ENCODE measurements at regions not wholly inside any gene's neighbourhood (a gene's known extent, or its start where the extent isn't known, plus 50 kb on each side); places are given as distances from the start of the nearest gene placed in this dataset.

DNA sequence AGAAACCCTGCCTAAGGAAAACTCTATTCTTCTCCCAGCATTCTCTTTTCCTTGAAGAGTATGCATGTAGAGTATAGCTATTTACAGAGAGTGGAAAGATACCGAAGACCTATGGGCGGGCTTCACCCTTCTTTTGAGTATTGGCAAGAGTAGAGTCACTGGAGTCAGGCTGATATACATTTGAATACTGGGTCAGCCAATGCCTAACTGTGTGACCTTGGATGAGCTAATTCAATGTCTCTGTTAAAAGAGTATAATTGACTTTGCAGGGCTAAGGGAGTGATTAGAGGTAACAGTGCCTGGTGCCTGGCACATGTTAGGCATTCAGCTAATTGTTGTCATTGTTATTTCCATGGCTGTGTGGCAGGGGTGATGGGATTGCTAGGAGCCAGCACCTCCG lies 75.6 kb downstream of the TUSC7 start (continued):
- TF ChIP-seq, protein P1, sequence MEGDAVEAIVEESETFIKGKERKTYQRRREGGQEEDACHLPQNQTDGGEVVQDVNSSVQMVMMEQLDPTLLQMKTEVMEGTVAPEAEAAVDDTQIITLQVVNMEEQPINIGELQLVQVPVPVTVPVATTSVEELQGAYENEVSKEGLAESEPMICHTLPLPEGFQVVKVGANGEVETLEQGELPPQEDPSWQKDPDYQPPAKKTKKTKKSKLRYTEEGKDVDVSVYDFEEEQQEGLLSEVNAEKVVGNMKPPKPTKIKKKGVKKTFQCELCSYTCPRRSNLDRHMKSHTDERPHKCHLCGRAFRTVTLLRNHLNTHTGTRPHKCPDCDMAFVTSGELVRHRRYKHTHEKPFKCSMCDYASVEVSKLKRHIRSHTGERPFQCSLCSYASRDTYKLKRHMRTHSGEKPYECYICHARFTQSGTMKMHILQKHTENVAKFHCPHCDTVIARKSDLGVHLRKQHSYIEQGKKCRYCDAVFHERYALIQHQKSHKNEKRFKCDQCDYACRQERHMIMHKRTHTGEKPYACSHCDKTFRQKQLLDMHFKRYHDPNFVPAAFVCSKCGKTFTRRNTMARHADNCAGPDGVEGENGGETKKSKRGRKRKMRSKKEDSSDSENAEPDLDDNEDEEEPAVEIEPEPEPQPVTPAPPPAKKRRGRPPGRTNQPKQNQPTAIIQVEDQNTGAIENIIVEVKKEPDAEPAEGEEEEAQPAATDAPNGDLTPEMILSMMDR (conservative IDR thresholded peaks at IDR 0.05; ENCODE audit: low read depth in 2 of 2) = no peak
- TF ChIP-seq EZH2phosphoT487 (IDR thresholded peaks at IDR 0.05; ENCODE audit: unreplicated experiment) = no peak
- TF ChIP-seq, protein P2, sequence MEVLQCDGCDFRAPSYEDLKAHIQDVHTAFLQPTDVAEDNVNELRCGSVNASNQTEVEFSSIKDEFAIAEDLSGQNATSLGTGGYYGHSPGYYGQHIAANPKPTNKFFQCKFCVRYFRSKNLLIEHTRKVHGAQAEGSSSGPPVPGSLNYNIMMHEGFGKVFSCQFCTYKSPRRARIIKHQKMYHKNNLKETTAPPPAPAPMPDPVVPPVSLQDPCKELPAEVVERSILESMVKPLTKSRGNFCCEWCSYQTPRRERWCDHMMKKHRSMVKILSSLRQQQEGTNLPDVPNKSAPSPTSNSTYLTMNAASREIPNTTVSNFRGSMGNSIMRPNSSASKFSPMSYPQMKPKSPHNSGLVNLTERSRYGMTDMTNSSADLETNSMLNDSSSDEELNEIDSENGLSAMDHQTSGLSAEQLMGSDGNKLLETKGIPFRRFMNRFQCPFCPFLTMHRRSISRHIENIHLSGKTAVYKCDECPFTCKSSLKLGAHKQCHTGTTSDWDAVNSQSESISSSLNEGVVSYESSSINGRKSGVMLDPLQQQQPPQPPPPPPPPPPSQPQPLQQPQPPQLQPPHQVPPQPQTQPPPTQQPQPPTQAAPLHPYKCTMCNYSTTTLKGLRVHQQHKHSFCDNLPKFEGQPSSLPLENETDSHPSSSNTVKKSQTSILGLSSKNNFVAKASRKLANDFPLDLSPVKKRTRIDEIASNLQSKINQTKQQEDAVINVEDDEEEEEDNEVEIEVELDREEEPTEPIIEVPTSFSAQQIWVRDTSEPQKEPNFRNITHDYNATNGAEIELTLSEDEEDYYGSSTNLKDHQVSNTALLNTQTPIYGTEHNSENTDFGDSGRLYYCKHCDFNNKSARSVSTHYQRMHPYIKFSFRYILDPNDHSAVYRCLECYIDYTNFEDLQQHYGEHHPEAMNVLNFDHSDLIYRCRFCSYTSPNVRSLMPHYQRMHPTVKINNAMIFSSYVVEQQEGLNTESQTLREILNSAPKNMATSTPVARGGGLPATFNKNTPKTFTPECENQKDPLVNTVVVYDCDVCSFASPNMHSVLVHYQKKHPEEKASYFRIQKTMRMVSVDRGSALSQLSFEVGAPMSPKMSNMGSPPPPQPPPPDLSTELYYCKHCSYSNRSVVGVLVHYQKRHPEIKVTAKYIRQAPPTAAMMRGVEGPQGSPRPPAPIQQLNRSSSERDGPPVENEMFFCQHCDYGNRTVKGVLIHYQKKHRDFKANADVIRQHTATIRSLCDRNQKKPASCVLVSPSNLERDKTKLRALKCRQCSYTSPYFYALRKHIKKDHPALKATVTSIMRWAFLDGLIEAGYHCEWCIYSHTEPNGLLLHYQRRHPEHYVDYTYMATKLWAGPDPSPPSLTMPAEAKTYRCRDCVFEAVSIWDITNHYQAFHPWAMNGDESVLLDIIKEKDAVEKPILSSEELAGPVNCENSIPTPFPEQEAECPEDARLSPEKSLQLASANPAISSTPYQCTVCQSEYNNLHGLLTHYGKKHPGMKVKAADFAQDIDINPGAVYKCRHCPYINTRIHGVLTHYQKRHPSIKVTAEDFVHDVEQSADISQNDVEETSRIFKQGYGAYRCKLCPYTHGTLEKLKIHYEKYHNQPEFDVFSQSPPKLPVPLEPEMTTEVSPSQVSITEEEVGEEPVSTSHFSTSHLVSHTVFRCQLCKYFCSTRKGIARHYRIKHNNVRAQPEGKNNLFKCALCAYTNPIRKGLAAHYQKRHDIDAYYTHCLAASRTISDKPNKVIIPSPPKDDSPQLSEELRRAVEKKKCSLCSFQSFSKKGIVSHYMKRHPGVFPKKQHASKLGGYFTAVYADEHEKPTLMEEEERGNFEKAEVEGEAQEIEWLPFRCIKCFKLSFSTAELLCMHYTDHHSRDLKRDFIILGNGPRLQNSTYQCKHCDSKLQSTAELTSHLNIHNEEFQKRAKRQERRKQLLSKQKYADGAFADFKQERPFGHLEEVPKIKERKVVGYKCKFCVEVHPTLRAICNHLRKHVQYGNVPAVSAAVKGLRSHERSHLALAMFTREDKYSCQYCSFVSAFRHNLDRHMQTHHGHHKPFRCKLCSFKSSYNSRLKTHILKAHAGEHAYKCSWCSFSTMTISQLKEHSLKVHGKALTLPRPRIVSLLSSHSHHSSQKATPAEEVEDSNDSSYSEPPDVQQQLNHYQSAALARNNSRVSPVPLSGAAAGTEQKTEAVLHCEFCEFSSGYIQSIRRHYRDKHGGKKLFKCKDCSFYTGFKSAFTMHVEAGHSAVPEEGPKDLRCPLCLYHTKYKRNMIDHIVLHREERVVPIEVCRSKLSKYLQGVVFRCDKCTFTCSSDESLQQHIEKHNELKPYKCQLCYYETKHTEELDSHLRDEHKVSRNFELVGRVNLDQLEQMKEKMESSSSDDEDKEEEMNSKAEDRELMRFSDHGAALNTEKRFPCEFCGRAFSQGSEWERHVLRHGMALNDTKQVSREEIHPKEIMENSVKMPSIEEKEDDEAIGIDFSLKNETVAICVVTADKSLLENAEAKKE (CRISPR knock-in tag; IDR thresholded peaks at IDR 0.05) = no peak

DNA sequence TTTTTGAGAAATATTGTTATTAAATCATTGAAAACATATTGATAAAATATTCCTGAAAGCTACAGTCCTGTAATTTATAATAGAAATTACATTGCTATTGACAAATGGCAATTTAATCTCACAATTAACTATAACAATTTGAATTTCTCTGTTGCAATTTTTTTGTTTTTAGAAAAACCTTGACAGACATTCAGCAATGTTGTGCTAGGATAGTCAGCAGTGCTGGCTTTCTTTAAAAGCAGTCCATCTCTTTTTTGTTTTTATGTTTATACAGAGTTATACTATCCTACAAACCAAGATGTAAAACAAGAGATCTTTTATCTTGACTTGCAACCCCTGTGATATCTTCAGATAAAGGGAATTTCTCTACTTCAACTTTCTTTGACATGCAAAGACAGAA lies 93.1 kb downstream of the TUSC7 start:
- Histone ChIP-seq H4K20me1 (replicated peaks; ENCODE audit: insufficient read depth) (no peaks in the 10 kb centered on the region), H3F3A (replicated peaks; ENCODE audit: low read depth) (no peaks in the 10 kb centered on the region), H3K79me2 (replicated peaks; ENCODE audit: insufficient read depth) (no peaks in the 10 kb centered on the region), H2AFZ (no peak overlapping the region), H3K27me3 (ENCODE audit: insufficient read depth) (no peaks in the 10 kb centered on the region), H3K27ac (ENCODE audit: low read depth) (no peak overlapping the region), H3K4me1 (ENCODE audit: insufficient read depth) (no peaks in the 10 kb centered on the region), H3K4me2 (no peak overlapping the region), H3K4me3 (no peak overlapping the region), H3K9me2 (ENCODE audit: insufficient read depth) (no peaks in the 10 kb centered on the region), H3K36me3 (ENCODE audit: insufficient read depth) (no peaks in the 10 kb centered on the region)
- Mint-ChIP-seq H3K27me3 (ENCODE audit: insufficient read depth, low read depth, poor library complexity) (no peaks in the 10 kb centered on the region), H3K9me3 (peaks cover 8% of the 10 kb centered on the region; the same call in 2 of the 3 replicates), H3K4me1 (peaks cover 3% of the 10 kb centered on the region; the same call in 1 of the 3 replicates), H3K36me3 (ENCODE audit: low read depth) (peaks cover 5% of the 10 kb centered on the region; the same call in 1 of the 3 replicates), H3K4me3 (no peak overlapping the region), H3K27ac (no peak overlapping the region)
- ATAC-seq (no peak), DNase-seq (ENCODE audit: low spot score) (no peak)
- no peak for TF ChIP-seq JUNB (IDR thresholded peaks at IDR 0.05; ENCODE audit: unreplicated experiment)
- TF ChIP-seq, protein P2 (CRISPR knock-in tag; IDR thresholded peaks at IDR 0.05) = no peak
- TF ChIP-seq EZH2 (IDR thresholded peaks at IDR 0.05; ENCODE audit: low read depth, unreplicated experiment) = no peak
- no peak for TF ChIP-seq ZNF114 (CRISPR knock-in tag; IDR thresholded peaks at IDR 0.05)

Data from GM23338 (cell line).